Neural crest cell (in vitro differentiated cells): ENCODE measurements at regions not wholly inside any gene's neighbourhood (a gene's known extent, or its start where the extent isn't known, plus 50 kb on each side); places are given as distances from the start of the nearest gene placed in this dataset.

Experiments used
- DNase-seq: peaks from one replicate; pipeline ENCODE4 v3.0.0; 2021; ENCODE audit warnings: low read depth, mixed read lengths, low spot score
- H3K27ac Mint-ChIP-seq: one replicate; pipeline ENCODE4 v1.8.0; 2021; ENCODE audit warnings: mild to moderate bottlenecking, mixed read lengths; ENCODE audit not compliant: unreplicated experiment
- H3K27me3 Mint-ChIP-seq: 2 replicates; pipeline ENCODE4 v1.8.0; 2021; ENCODE audit warnings: low read depth, mild to moderate bottlenecking, mixed read lengths
- H3K36me3 Mint-ChIP-seq: 2 replicates; pipeline ENCODE4 v1.8.0; 2021; ENCODE audit warnings: low read depth, mild to moderate bottlenecking, mixed read lengths
- H3K4me1 Mint-ChIP-seq: 2 replicates; pipeline ENCODE4 v1.8.0; 2021; ENCODE audit warnings: mixed read lengths
- H3K4me3 Mint-ChIP-seq: one replicate; pipeline ENCODE4 v1.8.0; 2021; ENCODE audit warnings: mild to moderate bottlenecking, mixed read lengths
- H3K9me3 Mint-ChIP-seq: 2 replicates; pipeline ENCODE4 v1.8.0; 2021; ENCODE audit warnings: mixed read lengths
- TF ChIP-seq, protein P1 (sequence below): fragments of 200-600 bp; sonication (generic); conservative IDR thresholded peaks from 2 replicates; pipeline ENCODE4 v1.5.0; 2021; ENCODE audit warnings: antibody characterized with exemption, mild to moderate bottlenecking

DNA sequence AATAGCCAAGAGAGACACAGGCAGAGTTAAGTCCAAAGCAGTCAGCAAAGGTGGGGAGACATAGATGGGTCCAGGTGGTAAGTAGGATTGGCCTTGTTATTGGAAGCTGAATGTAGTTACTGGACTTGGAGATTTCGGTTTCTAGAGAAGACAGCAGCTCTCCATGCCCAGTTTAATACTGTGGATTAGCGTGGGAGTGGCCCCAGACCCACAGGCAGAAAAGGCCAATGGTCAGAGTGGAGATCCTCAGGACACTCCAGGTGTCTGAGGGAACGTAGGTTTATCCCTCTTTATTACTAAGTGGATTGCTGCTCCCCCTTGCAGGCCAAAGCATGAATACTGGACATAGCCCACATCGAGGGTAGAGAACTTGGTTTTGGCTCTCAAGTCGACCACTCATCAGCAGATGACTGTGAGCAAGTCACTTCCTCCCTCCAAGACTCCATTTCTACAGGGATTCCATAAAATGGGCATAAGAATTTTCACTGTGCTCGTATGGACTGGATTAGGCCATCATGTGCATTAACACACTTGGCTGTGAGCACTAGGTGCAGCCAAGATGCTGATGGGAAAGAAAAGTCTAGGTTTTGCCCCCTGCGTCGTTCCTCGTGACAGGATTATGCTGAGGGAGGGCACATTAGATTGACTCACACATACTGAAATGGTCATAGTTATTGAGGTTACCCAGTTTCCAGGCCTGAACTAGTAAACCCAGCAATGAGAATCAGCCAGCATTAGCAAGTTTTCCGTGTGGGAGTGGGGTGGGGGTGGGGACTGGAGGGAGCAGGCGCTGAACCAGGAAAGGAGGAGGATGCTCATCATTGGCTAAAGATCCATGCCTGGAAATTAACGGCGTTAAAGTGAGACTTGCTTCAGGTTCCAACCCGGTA is 225.2 kb upstream of the TPRG1 start:
- Mint-ChIP-seq H3K4me3 (peak overlapping the region; percentile 90), H3K27ac (no peak overlapping the region), H3K27me3 (no peaks in the 10 kb centered on the region), H3K36me3 (no peaks in the 10 kb centered on the region), H3K4me1 (peaks cover 21% of the 10 kb centered on the region), H3K9me3 (no peaks in the 10 kb centered on the region)
- no peak for DNase-seq
- TF ChIP-seq, protein P1, sequence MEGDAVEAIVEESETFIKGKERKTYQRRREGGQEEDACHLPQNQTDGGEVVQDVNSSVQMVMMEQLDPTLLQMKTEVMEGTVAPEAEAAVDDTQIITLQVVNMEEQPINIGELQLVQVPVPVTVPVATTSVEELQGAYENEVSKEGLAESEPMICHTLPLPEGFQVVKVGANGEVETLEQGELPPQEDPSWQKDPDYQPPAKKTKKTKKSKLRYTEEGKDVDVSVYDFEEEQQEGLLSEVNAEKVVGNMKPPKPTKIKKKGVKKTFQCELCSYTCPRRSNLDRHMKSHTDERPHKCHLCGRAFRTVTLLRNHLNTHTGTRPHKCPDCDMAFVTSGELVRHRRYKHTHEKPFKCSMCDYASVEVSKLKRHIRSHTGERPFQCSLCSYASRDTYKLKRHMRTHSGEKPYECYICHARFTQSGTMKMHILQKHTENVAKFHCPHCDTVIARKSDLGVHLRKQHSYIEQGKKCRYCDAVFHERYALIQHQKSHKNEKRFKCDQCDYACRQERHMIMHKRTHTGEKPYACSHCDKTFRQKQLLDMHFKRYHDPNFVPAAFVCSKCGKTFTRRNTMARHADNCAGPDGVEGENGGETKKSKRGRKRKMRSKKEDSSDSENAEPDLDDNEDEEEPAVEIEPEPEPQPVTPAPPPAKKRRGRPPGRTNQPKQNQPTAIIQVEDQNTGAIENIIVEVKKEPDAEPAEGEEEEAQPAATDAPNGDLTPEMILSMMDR, result no peak

DNA sequence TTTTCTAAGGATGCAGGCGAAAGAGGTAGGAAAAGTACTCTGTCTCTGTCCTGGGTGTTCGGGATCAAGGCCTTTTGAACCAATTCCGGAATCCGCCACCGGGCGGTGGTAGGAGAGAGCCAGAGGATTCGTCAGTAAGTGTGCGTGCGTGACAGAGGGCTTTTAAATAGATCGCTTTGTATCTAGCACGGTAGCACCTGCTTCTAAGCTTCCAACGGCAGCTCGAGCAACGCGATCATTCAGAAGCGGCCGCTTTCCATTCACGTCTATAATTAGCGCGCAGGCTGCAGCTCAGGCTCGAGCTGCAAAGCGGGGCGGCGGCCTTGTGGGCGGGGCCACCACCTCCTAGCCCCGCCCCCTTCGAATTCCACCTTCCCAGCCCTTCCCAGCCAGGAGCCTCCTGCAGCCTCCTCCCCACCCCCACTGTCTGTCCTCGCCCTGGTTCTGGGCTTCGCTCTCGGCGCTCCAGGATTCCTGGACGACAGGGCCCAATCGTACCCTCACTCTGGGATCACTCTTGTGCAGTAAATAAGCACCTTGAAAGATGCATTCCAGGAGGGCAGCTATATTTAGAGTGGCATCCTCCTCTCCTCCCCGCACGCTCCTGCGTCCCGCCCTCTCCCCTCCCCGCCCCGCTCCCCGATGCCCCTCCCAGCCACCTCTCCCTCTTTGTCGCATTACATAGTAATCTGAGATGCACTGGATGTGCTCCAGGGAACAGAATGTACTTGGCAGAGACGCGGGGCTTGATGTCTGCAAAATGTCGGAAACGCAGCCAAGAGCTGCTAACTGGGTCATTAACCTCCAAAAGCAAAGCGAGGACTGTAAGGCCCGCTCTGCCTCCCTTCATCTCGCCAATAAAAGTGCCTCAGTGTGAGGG is 224.1 kb upstream of the TPRG1 start:
- Mint-ChIP-seq H3K36me3 (no peaks in the 10 kb centered on the region), H3K4me1 (peaks cover 21% of the 10 kb centered on the region), H3K4me3 (peak overlapping the region; percentile 90), H3K9me3 (no peaks in the 10 kb centered on the region), H3K27me3 (no peaks in the 10 kb centered on the region), H3K27ac (peak overlapping the region; percentile 93)
- DNase-seq, result peak; percentile 71
- TF ChIP-seq, protein P1, result peak; percentile 61

DNA sequence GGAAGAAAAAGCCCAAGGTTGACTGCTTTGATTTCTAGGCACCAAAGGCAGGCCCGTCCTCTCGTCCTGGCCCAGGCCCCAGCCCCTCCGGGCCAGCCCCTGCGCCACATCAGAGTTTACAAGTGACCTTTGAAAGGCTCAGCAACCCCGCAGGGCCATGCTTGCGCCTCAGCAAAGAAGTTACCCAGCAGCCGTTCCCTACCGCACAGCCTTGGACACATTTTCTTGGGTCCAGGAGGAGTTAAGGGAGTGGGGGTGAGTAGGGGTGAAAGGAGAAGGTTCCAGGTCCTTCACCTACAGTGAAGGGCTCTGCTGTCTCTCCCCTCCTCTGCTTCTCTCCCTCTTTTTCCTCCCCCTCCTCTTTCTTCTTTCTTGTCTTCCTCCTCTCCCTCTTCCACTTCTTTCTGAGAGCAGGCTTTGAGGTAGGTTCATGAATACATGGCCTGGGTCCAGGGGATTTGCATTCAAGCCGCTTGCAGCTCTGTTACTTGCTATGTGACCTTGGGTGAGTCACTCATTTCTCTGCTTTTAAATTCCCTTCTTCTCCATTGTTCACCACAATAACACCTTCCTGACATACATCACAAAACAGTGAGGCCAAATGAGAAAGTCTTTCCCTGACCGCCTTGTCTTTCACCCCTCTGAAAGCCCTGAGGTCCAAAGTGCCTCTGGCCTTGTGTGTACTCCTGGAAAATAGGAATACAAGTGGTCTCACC is 223.3 kb upstream of the TPRG1 start:
- H3K27ac Mint-ChIP-seq, result peak overlapping the region; percentile 84
- H3K4me1 Mint-ChIP-seq, result peaks cover 21% of the 10 kb centered on the region
- no peaks in the 10 kb centered on the region for H3K27me3 Mint-ChIP-seq
- H3K36me3 Mint-ChIP-seq, result no peaks in the 10 kb centered on the region
- no peak for DNase-seq
- no peaks in the 10 kb centered on the region for H3K9me3 Mint-ChIP-seq
- H3K4me3 Mint-ChIP-seq, result peak overlapping the region; percentile 90
- TF ChIP-seq, protein P1, result no peak

DNA sequence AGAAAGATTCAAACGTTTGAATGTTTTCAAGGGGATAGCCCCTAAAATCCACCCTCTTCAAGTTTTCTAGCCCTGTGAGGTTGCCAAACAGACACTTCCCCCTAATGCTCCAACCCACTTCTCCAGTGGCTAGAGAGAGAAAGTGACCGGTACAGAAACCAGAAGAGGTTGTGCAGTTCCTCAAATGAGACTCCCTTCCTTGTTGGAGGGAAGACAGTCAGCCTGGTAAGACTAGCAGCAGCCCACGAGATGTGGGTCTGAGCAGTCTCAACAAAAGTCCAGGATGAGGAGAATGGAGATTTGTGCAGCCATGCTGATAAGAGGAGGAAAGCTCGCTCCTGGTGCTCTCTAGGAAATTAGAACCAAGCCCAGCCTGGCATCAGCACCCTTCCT is 222.8 kb upstream of the TPRG1 start:
- H3K27ac Mint-ChIP-seq, result peak overlapping the region; percentile 81
- peaks cover 21% of the 10 kb centered on the region for H3K4me1 Mint-ChIP-seq
- peak overlapping the region; percentile 90 for H3K4me3 Mint-ChIP-seq
- TF ChIP-seq, protein P1, result no peak
- no peak for DNase-seq
- no peaks in the 10 kb centered on the region for H3K36me3 Mint-ChIP-seq
- no peaks in the 10 kb centered on the region for H3K27me3 Mint-ChIP-seq
- H3K9me3 Mint-ChIP-seq, result no peaks in the 10 kb centered on the region

DNA sequence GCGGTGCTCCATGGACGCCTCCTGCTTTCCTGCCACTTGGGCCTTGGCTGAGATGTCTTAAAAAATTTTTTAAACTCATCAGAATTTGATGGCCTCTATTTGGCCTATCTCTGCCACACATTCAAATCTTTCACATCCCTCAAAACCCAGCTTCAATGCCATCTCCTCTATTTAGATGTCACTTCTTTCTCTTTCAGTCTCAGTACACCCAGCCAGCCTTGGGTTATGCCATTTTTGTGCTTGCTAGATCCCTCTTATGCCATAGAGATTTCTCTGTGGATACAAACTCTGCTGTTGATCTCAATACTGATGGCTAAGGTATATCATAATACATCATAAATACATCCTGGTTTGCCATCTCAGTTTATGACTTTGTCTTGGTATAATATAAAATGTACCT is 222.3 kb upstream of the TPRG1 start:
- peaks cover 21% of the 10 kb centered on the region for H3K4me1 Mint-ChIP-seq
- DNase-seq, result no peak
- H3K36me3 Mint-ChIP-seq, result no peaks in the 10 kb centered on the region
- TF ChIP-seq, protein P1, result no peak
- H3K27ac Mint-ChIP-seq, result no peak overlapping the region
- peak overlapping the region; percentile 39 for H3K4me3 Mint-ChIP-seq
- H3K27me3 Mint-ChIP-seq, result no peaks in the 10 kb centered on the region
- H3K9me3 Mint-ChIP-seq, result no peaks in the 10 kb centered on the region
